NCI-H2029 (cell line): ENCODE measurements at regions not wholly inside any gene's neighbourhood (a gene's known extent, or its start where the extent isn't known, plus 50 kb on each side); places are given as distances from the start of the nearest gene placed in this dataset.
"Not testable (repeated sequence)": the region's sequence is repeated elsewhere in the genome, so short reads cannot be mapped to it uniquely, and the experiment has no call there.

Experiments
- DNase-seq: peaks from one replicate; lab custom pipeline; 2025; lab: John Stamatoyannopoulos, UW

- DNase-seq, result peak; percentile 84
Observed at GRCh38 chr1:55868026-55868425, 652.9 kb upstream of the USP24 start.

- no peak for DNase-seq
Observed at GRCh38 chr1:55867304-55867843, 652.2 kb upstream of the USP24 start.

- not testable (repeated sequence) for DNase-seq
Observed at GRCh38 chr1:55865778-55866177, 650.6 kb upstream of the USP24 start.

- DNase-seq, result no peak
Observed at GRCh38 chr1:55864251-55864650, 649.1 kb upstream of the USP24 start.

GRCh38 chr1:55861676-55862340 is 646.6 kb upstream of the USP24 start:
- DNase-seq, result no peak

GRCh38 chr1:55860798-55861519 is 645.8 kb upstream of the USP24 start:
- DNase-seq, result no peak

GRCh38 chr1:55860326-55860725 is 645.2 kb upstream of the USP24 start:
- DNase-seq, result no peak

- DNase-seq, result no peak
Observed at GRCh38 chr1:55854911-55855310, 639.7 kb upstream of the USP24 start.

- DNase-seq, result no peak
Observed at GRCh38 chr1:55848906-55849305, 633.7 kb upstream of the USP24 start.

- no peak for DNase-seq
Observed at GRCh38 chr1:55846051-55846450, 630.9 kb upstream of the USP24 start.

- no peak for DNase-seq
Observed at GRCh38 chr1:55844322-55844721, 629.2 kb upstream of the USP24 start.

GRCh38 chr1:55839626-55840025 is 624.5 kb upstream of the USP24 start:
- no peak for DNase-seq

- DNase-seq, result no peak
Observed at GRCh38 chr1:55839221-55839620, 624.1 kb upstream of the USP24 start.

- no peak for DNase-seq
Observed at GRCh38 chr1:55836086-55836485, 620.9 kb upstream of the USP24 start.

GRCh38 chr1:55833529-55834091 is 618.4 kb upstream of the USP24 start:
- DNase-seq, result peak; percentile 35

GRCh38 chr1:55831759-55832158 is 616.6 kb upstream of the USP24 start:
- DNase-seq, result no peak

- no peak for DNase-seq
Observed at GRCh38 chr1:55828044-55828443, 612.9 kb upstream of the USP24 start.

- DNase-seq, result no peak
Observed at GRCh38 chr1:55827350-55827749, 612.2 kb upstream of the USP24 start.

GRCh38 chr1:55826381-55827080 is 611.4 kb upstream of the USP24 start:
- DNase-seq, result no peak

- no peak for DNase-seq
Observed at GRCh38 chr1:55825461-55825860, 610.3 kb upstream of the USP24 start.

- DNase-seq, result no peak
Observed at GRCh38 chr1:55824251-55824640, 609.1 kb upstream of the USP24 start.

- DNase-seq, result no peak
Observed at GRCh38 chr1:55823541-55824250, 608.5 kb upstream of the USP24 start.
